Nephron (organoid): ENCODE measurements at regions not wholly inside any gene's neighbourhood (a gene's known extent, or its start where the extent isn't known, plus 50 kb on each side); places are given as distances from the start of the nearest gene placed in this dataset.

Experiments used
- H3K27ac Mint-ChIP-seq, 3 experiments: 2 replicates each; pipeline ENCODE4 v1.8.0; 2020; ENCODE audit warnings: mixed read lengths in 3 of 3, mild to moderate bottlenecking in 2 of 3, moderate library complexity in 1 of 3
- H3K27me3 Mint-ChIP-seq: 2 replicates; pipeline ENCODE4 v1.8.0; 2021; ENCODE audit warnings: low read depth, mild to moderate bottlenecking, moderate library complexity, mixed read lengths
- H3K36me3 Mint-ChIP-seq: 2 replicates; pipeline ENCODE4 v1.8.0; 2020; ENCODE audit warnings: low read depth, mixed read lengths
- H3K4me1 Mint-ChIP-seq: 2 replicates; pipeline ENCODE4 v1.8.0; 2020; ENCODE audit warnings: mixed read lengths
- H3K4me3 Mint-ChIP-seq, 3 experiments: 2 replicates each; pipeline ENCODE4 v1.8.0; 2020; ENCODE audit warnings: mild to moderate bottlenecking in 3 of 3, mixed read lengths in 3 of 3, moderate library complexity in 2 of 3
- H3K9me3 Mint-ChIP-seq: 2 replicates; pipeline ENCODE4 v1.8.0; 2020; ENCODE audit warnings: mixed read lengths
- CTCF ChIP-seq, 3 experiments: fragments of 200-600 bp; sonication (generic); IDR thresholded peaks; one replicate each; pipeline ENCODE4 v1.5.0; 2021; ENCODE audit warnings: antibody characterized with exemption in 3 of 3; ENCODE audit not compliant: unreplicated experiment in 3 of 3

GRCh38 chr7:18154726-18155125, 127.1 kb upstream of the PRPS1L1 start:
- no peak for TF ChIP-seq CTCF (IDR thresholded peaks at IDR 0.05; ENCODE audit: unreplicated experiment in 3 of 3)
- no peaks in the 10 kb centered on the region for H3K9me3 Mint-ChIP-seq
- H3K4me3 Mint-ChIP-seq, result no peak overlapping the region
- no peak overlapping the region for H3K27ac Mint-ChIP-seq
- no peaks in the 10 kb centered on the region for H3K36me3 Mint-ChIP-seq
- peaks cover 3% of the 10 kb centered on the region for H3K4me1 Mint-ChIP-seq
- no peaks in the 10 kb centered on the region for H3K27me3 Mint-ChIP-seq

- no peaks in the 10 kb centered on the region for H3K27me3 Mint-ChIP-seq
- no peaks in the 10 kb centered on the region for H3K9me3 Mint-ChIP-seq
- no peaks in the 10 kb centered on the region for H3K36me3 Mint-ChIP-seq
- H3K4me1 Mint-ChIP-seq, result peaks cover 3% of the 10 kb centered on the region
- no peak overlapping the region for H3K27ac Mint-ChIP-seq
- no peak for TF ChIP-seq CTCF (IDR thresholded peaks at IDR 0.05; ENCODE audit: unreplicated experiment in 3 of 3)
- no peak overlapping the region for H3K4me3 Mint-ChIP-seq
Measured at GRCh38 chr7:18157233-18157632, 129.6 kb upstream of the PRPS1L1 start.

- no peak for TF ChIP-seq CTCF (IDR thresholded peaks at IDR 0.05; ENCODE audit: unreplicated experiment in 3 of 3)
- Mint-ChIP-seq H3K27me3 (no peaks in the 10 kb centered on the region), H3K36me3 (no peaks in the 10 kb centered on the region), H3K4me1 (no peaks in the 10 kb centered on the region), H3K27ac (no peak overlapping the region), H3K4me3 (no peak overlapping the region), H3K9me3 (no peaks in the 10 kb centered on the region)
Measured at GRCh38 chr7:18162657-18163056, 135.0 kb upstream of the PRPS1L1 start.

- no peak overlapping the region for H3K27ac Mint-ChIP-seq
- no peaks in the 10 kb centered on the region for H3K27me3 Mint-ChIP-seq
Measured at GRCh38 chr7:18163091-18163490, 135.4 kb upstream of the PRPS1L1 start.

GRCh38 chr7:18165166-18165565, 137.5 kb upstream of the PRPS1L1 start:
- H3K27ac Mint-ChIP-seq, result no peak overlapping the region
- H3K27me3 Mint-ChIP-seq, result no peaks in the 10 kb centered on the region
- no peak overlapping the region for H3K4me3 Mint-ChIP-seq
- H3K4me1 Mint-ChIP-seq, result no peaks in the 10 kb centered on the region
- no peaks in the 10 kb centered on the region for H3K36me3 Mint-ChIP-seq
- no peak for TF ChIP-seq CTCF (IDR thresholded peaks at IDR 0.05; ENCODE audit: unreplicated experiment in 3 of 3)
- H3K9me3 Mint-ChIP-seq, result peaks cover 3% of the 10 kb centered on the region

More at GRCh38 chr7:18163091-18163490, 135.4 kb upstream of the PRPS1L1 start:
- Mint-ChIP-seq H3K4me1 (no peaks in the 10 kb centered on the region), H3K36me3 (no peaks in the 10 kb centered on the region), H3K4me3 (no peak overlapping the region), H3K9me3 (no peaks in the 10 kb centered on the region)
- no peak for TF ChIP-seq CTCF (IDR thresholded peaks at IDR 0.05; ENCODE audit: unreplicated experiment in 3 of 3)

GRCh38 chr7:18166002-18166401, 138.4 kb upstream of the PRPS1L1 start:
- Mint-ChIP-seq H3K9me3 (peaks cover 4% of the 10 kb centered on the region), H3K4me3 (no peak overlapping the region), H3K27ac (no peak overlapping the region), H3K27me3 (no peaks in the 10 kb centered on the region), H3K36me3 (no peaks in the 10 kb centered on the region), H3K4me1 (no peaks in the 10 kb centered on the region)
- TF ChIP-seq CTCF (IDR thresholded peaks at IDR 0.05; ENCODE audit: unreplicated experiment in 3 of 3), result no peak
